A673 (cell line): ENCODE measurements at regions not wholly inside any gene's neighbourhood (a gene's known extent, or its start where the extent isn't known, plus 50 kb on each side); places are given as distances from the start of the nearest gene placed in this dataset.

Source experiments
- BruUV-seq: library from RNA; stranded (reverse); fragments of 400-500 nt; replicated peaks from 2 replicates; lab custom pipeline; 2021; lab: Mats Ljungman, UMichigan
- CTCF ChIA-PET: fragments of 300-600 bp; sonication (Branson Sonifier 250); formaldehyde crosslinking; loops from one replicate; lab custom pipeline; 2022; ENCODE audit warnings: antibody characterized with exemption; lab: Charles Lee
- POLR2A ChIA-PET: fragments of 300-600 bp; sonication (Branson Sonifier 250); formaldehyde crosslinking; loops from one replicate; lab custom pipeline; 2022; ENCODE audit warnings: antibody characterized with exemption; ENCODE audit not compliant: low non-redundant PET; lab: Charles Lee
- DNase-seq: peaks from one replicate; pipeline ENCODE4 v3.0.0-alpha.2; 2015; ENCODE audit warnings: low spot score
- H3K27ac ChIP-seq: fragments of 200-600 bp; sonication (generic); 2 replicates; pipeline ENCODE4 v1.5.1; 2016; ENCODE audit warnings: mixed run types, low read depth, mild to moderate bottlenecking, mixed read lengths, antibody characterized with exemption, low read length; ENCODE audit not compliant: poor library complexity, severe bottlenecking
- H3K27me3 ChIP-seq: fragments of 200-600 bp; sonication (generic); replicated peaks from 2 replicates; pipeline ENCODE4 v1.6.1; 2017; ENCODE audit warnings: mixed run types, low read depth, mild to moderate bottlenecking, mixed read lengths, antibody characterized with exemption, low read length; ENCODE audit not compliant: insufficient read depth, poor library complexity
- H3K36me3 ChIP-seq: fragments of 200-600 bp; sonication (generic); 2 replicates; pipeline ENCODE4 v1.6.1; 2016; ENCODE audit warnings: mixed run types, mild to moderate bottlenecking, mixed read lengths, antibody characterized with exemption, low read length; ENCODE audit not compliant: insufficient read depth, poor library complexity, severe bottlenecking
- H3K4me1 ChIP-seq: fragments of 200-600 bp; sonication (generic); 2 replicates; pipeline ENCODE4 v1.6.1; 2017; ENCODE audit warnings: mixed run types, mild to moderate bottlenecking, mixed read lengths, antibody characterized with exemption, low read length; ENCODE audit not compliant: insufficient read depth, poor library complexity, severe bottlenecking
- H3K4me3 ChIP-seq: fragments of 200-600 bp; sonication (generic); 2 replicates; pipeline ENCODE4 v1.5.1; 2016; ENCODE audit warnings: low read depth, mixed run types, mild to moderate bottlenecking, mixed read lengths, low read length; ENCODE audit not compliant: poor library complexity, severe bottlenecking
- H3K9me3 ChIP-seq: fragments of 200-600 bp; sonication (generic); 2 replicates; pipeline ENCODE4 v1.6.1; 2016; ENCODE audit warnings: mixed run types, low read depth, mild to moderate bottlenecking, mixed read lengths, antibody characterized with exemption, low read length; ENCODE audit not compliant: poor library complexity, severe bottlenecking
- EZH2 ChIP-seq: fragments of 200-600 bp; sonication (generic); IDR thresholded peaks from 2 replicates; pipeline ENCODE4 v1.6.1; 2017; ENCODE audit warnings: borderline replicate concordance, low read depth, mild to moderate bottlenecking, mixed read lengths, antibody characterized with exemption, low read length; ENCODE audit not compliant: poor library complexity, severe bottlenecking
- intact Hi-C: fragments of 100-400 bp; cut with micrococcal nuclease; formaldehyde crosslinking; loops from one replicate; pipeline ENCODE4 v1.10.0; 2022; ENCODE audit not compliant: unreplicated experiment
- TF ChIP-seq, protein P1 (sequence below): fragments of 300-800, 200-600 bp; sonication (generic); conservative IDR thresholded peaks from 2 replicates; pipeline ENCODE4 v1.5.1; 2017; ENCODE audit warnings: low read depth, mild to moderate bottlenecking, antibody characterized with exemption, low read length, moderate library complexity, mixed read lengths

GRCh38 chrX:9163214-9163709 is 129.3 kb upstream of the FAM9B start:
- no peaks in the 10 kb centered on the region for H3K27me3 ChIP-seq
- no peaks in the 10 kb centered on the region for H3K9me3 ChIP-seq
- no peaks in the 10 kb centered on the region for H3K36me3 ChIP-seq
- no peak for TF ChIP-seq EZH2
- TF ChIP-seq, protein P1, sequence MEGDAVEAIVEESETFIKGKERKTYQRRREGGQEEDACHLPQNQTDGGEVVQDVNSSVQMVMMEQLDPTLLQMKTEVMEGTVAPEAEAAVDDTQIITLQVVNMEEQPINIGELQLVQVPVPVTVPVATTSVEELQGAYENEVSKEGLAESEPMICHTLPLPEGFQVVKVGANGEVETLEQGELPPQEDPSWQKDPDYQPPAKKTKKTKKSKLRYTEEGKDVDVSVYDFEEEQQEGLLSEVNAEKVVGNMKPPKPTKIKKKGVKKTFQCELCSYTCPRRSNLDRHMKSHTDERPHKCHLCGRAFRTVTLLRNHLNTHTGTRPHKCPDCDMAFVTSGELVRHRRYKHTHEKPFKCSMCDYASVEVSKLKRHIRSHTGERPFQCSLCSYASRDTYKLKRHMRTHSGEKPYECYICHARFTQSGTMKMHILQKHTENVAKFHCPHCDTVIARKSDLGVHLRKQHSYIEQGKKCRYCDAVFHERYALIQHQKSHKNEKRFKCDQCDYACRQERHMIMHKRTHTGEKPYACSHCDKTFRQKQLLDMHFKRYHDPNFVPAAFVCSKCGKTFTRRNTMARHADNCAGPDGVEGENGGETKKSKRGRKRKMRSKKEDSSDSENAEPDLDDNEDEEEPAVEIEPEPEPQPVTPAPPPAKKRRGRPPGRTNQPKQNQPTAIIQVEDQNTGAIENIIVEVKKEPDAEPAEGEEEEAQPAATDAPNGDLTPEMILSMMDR: no peak
- POLR2A ChIA-PET: no interaction called here
- intact Hi-C loops: no loop called here
- CTCF ChIA-PET: no interaction called here
- H3K4me3 ChIP-seq: peak overlapping the region; percentile 8
- peak; percentile 79 for DNase-seq
- H3K4me1 ChIP-seq: peaks cover 4% of the 10 kb centered on the region
- no TSS peak for BruUV-seq
- H3K27ac ChIP-seq: peak overlapping the region; percentile 57

DNA sequence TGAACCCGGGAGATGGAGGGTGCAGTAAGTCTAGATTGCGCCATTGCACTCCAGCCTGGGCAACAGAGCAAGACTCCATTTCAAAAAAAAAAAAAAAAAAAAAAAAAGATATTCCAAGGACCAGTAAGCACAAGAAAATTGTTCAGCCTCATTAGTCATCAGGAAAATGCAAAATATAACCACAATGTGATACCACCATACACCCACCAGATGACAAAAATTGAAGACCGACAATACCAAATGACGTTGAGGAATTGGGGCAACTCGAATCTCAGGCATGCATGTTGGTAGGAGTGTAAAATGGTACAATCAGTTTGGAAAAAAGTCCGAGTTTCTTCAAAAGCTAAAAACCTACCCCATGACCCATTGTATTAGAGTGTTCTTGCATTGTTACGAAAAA is 130.2 kb upstream of the FAM9B start:
- intact Hi-C loops: no loop called here
- no peaks in the 10 kb centered on the region for H3K9me3 ChIP-seq
- CTCF ChIA-PET: no interaction called here
- H3K36me3 ChIP-seq: no peaks in the 10 kb centered on the region
- no peak overlapping the region for H3K4me3 ChIP-seq
- BruUV-seq: no TSS peak
- POLR2A ChIA-PET: no interaction called here
- H3K27me3 ChIP-seq: no peaks in the 10 kb centered on the region
- H3K4me1 ChIP-seq: peaks cover 4% of the 10 kb centered on the region
- H3K27ac ChIP-seq: no peak overlapping the region
- no peak for DNase-seq
- TF ChIP-seq, protein P1: no peak
- no peak for TF ChIP-seq EZH2

GRCh38 chrX:9164533-9165426 is 130.9 kb upstream of the FAM9B start:
- no TSS peak for BruUV-seq
- CTCF ChIA-PET: interaction anchor here (0.6 kb wide), 1 partner anchor 297 kb away, joined by 3 read pairs; no protein-coding TSS in a partner anchor

More at GRCh38 chrX:9164533-9165426, 130.9 kb upstream of the FAM9B start:
- no peak overlapping the region for H3K4me3 ChIP-seq
- no peak overlapping the region for H3K27ac ChIP-seq
- no peaks in the 10 kb centered on the region for H3K36me3 ChIP-seq
- peaks cover 4% of the 10 kb centered on the region for H3K4me1 ChIP-seq
- H3K27me3 ChIP-seq: no peaks in the 10 kb centered on the region
- POLR2A ChIA-PET: no interaction called here
- no peak for TF ChIP-seq EZH2
- TF ChIP-seq, protein P1: no peak
- no peaks in the 10 kb centered on the region for H3K9me3 ChIP-seq
- DNase-seq: no peak
- intact Hi-C loops: no loop called here
